HG02571 (cell line): ENCODE measurements at regions not wholly inside any gene's neighbourhood (a gene's known extent, or its start where the extent isn't known, plus 50 kb on each side); places are given as distances from the start of the nearest gene placed in this dataset.
"Not testable (repeated sequence)": the region's sequence is repeated elsewhere in the genome, so short reads cannot be mapped to it uniquely, and the experiment has no call there.

Experiments used
- ATAC-seq: cut with Tn5 transposase; IDR thresholded peaks from one replicate; pipeline ENCODE4 v1.9.1; 2021; ENCODE audit warnings: mild to moderate bottlenecking, moderate library complexity; ENCODE audit not compliant: unreplicated experiment

- not testable (repeated sequence) for ATAC-seq
These were observed 251.3 kb downstream of the TP53TG3F start for GRCh38 chr16:33710696-33711087.

- not testable (repeated sequence) for ATAC-seq
These were observed 252.2 kb downstream of the TP53TG3F start for GRCh38 chr16:33711616-33712015.

GRCh38 chr16:33712308-33712707 lies 252.9 kb downstream of the TP53TG3F start:
- not testable (repeated sequence) for ATAC-seq

- ATAC-seq = not testable (repeated sequence)
These were observed 253.7 kb downstream of the TP53TG3F start for GRCh38 chr16:33712851-33713709.

- ATAC-seq = not testable (repeated sequence)
These were observed 254.5 kb downstream of the TP53TG3F start for GRCh38 chr16:33713710-33714538.

- not testable (repeated sequence) for ATAC-seq
These were observed 271.8 kb downstream of the TP53TG3F start for GRCh38 chr16:33731167-33731566.

- not testable (repeated sequence) for ATAC-seq
These were observed 275.2 kb downstream of the TP53TG3F start for GRCh38 chr16:33734650-33735049.

GRCh38 chr16:33766869-33767765 lies 307.7 kb downstream of the TP53TG3F start:
- not testable (repeated sequence) for ATAC-seq

GRCh38 chr16:33768710-33769109 lies 309.3 kb downstream of the TP53TG3F start:
- not testable (repeated sequence) for ATAC-seq

- ATAC-seq = not testable (repeated sequence)
These were observed 309.9 kb downstream of the TP53TG3F start for GRCh38 chr16:33769180-33769846.

GRCh38 chr16:33770478-33770877 lies 311.1 kb downstream of the TP53TG3F start:
- ATAC-seq = not testable (repeated sequence)

- not testable (repeated sequence) for ATAC-seq
These were observed 311.8 kb downstream of the TP53TG3F start for GRCh38 chr16:33771211-33771610.

- not testable (repeated sequence) for ATAC-seq
These were observed 314.6 kb downstream of the TP53TG3F start for GRCh38 chr16:33773966-33774365.

GRCh38 chr16:33774724-33775123 lies 315.3 kb downstream of the TP53TG3F start:
- ATAC-seq = not testable (repeated sequence)

GRCh38 chr16:33816328-33816944 lies 357.0 kb downstream of the TP53TG3F start:
- not testable (repeated sequence) for ATAC-seq

GRCh38 chr16:33824736-33825135 lies 365.3 kb downstream of the TP53TG3F start:
- not testable (repeated sequence) for ATAC-seq

- ATAC-seq = not testable (repeated sequence)
These were observed 368.1 kb downstream of the TP53TG3F start for GRCh38 chr16:33827522-33827921.

- not testable (repeated sequence) for ATAC-seq
These were observed 379.7 kb downstream of the TP53TG3F start for GRCh38 chr16:33839157-33839556.

GRCh38 chr16:33844533-33844932 lies 385.1 kb downstream of the TP53TG3F start:
- ATAC-seq = not testable (repeated sequence)
